ENCODE measurements at regions not wholly inside any gene's neighbourhood (a gene's known extent, or its start where the extent isn't known, plus 50 kb on each side); places are given as distances from the start of the nearest gene placed in this dataset.
"Not testable (repeated sequence)": the region's sequence is repeated elsewhere in the genome, so short reads cannot be mapped to it uniquely, and the experiment has no call there.

GRCh38 chr2:111669928-111670695 lies 213.9 kb downstream of the ANAPC1 start:
- H3K9me3 ChIP-seq (ENCODE audit: control insufficient read depth, insufficient read depth, low read length), result no peaks in the 10 kb centered on the region; the same call in 1 of the 2 replicates
- POLR2A ChIA-PET, result no interaction called here
- no peak overlapping the region for H3K4me3 ChIP-seq (ENCODE audit: low read depth, low read length)
- no peak overlapping the region for H3K27ac ChIP-seq (ENCODE audit: low read depth, low read length)
- no peak for DNase-seq (ENCODE audit: low read depth, low spot score)
- peak; percentile 34 for TF ChIP-seq CTCF (IDR thresholded peaks at IDR 0.05; ENCODE audit: low read depth, low read length)
- H3K27me3 ChIP-seq (ENCODE audit: control insufficient read depth, insufficient read depth, low read length), result no peaks in the 10 kb centered on the region
- CTCF ChIA-PET, result interaction anchor here (0.9 to 1.0 kb wide), 2 partner anchors 9 to 31 kb away, joined by 3 to 4 read pairs; no protein-coding TSS in a partner anchor

GRCh38 chr2:111670776-111671175 lies 213.2 kb downstream of the ANAPC1 start:
- ChIA-PET CTCF (interaction anchor here (0.5 to 0.9 kb wide), 2 partner anchors 8 to 186 kb away, joined by 3 to 10 read pairs; no protein-coding TSS in a partner anchor), POLR2A (no interaction called here)
- no peak for DNase-seq (ENCODE audit: low read depth, low spot score)
- no peak overlapping the region for H3K4me3 ChIP-seq (ENCODE audit: low read depth, low read length)
- no peaks in the 10 kb centered on the region for H3K27me3 ChIP-seq (ENCODE audit: control insufficient read depth, insufficient read depth, low read length)
- no peak overlapping the region for H3K27ac ChIP-seq (ENCODE audit: low read depth, low read length)
- no peak for TF ChIP-seq CTCF (IDR thresholded peaks at IDR 0.05; ENCODE audit: low read depth, low read length)
- H3K9me3 ChIP-seq (ENCODE audit: control insufficient read depth, insufficient read depth, low read length), result no peaks in the 10 kb centered on the region; the same call in 1 of the 2 replicates

- CTCF ChIA-PET, result interaction anchor here (0.5 kb wide), 1 partner anchor 187 kb away, joined by 10 read pairs; no protein-coding TSS in a partner anchor
- H3K27me3 ChIP-seq (ENCODE audit: control insufficient read depth, insufficient read depth, low read length), result no peaks in the 10 kb centered on the region
- no peaks in the 10 kb centered on the region; the same call in 1 of the 2 replicates for H3K9me3 ChIP-seq (ENCODE audit: control insufficient read depth, insufficient read depth, low read length)
- H3K4me3 ChIP-seq (ENCODE audit: low read depth, low read length), result no peak overlapping the region
- no peak for DNase-seq (ENCODE audit: low read depth, low spot score)
- no peak for TF ChIP-seq CTCF (IDR thresholded peaks at IDR 0.05; ENCODE audit: low read depth, low read length)
- no peak overlapping the region for H3K27ac ChIP-seq (ENCODE audit: low read depth, low read length)
- POLR2A ChIA-PET, result no interaction called here
Measured at GRCh38 chr2:111671426-111672150, 212.4 kb downstream of the ANAPC1 start.

GRCh38 chr2:111672641-111673040 lies 211.4 kb downstream of the ANAPC1 start:
- H3K9me3 ChIP-seq (ENCODE audit: control insufficient read depth, insufficient read depth, low read length); H3K27ac ChIP-seq (ENCODE audit: low read depth, low read length); CTCF ChIA-PET; H3K4me3 ChIP-seq (ENCODE audit: low read depth, low read length); POLR2A ChIA-PET; H3K27me3 ChIP-seq (ENCODE audit: control insufficient read depth, insufficient read depth, low read length); DNase-seq (ENCODE audit: low read depth, low spot score): not testable (repeated sequence)

- Histone ChIP-seq H3K9me3 (ENCODE audit: control insufficient read depth, insufficient read depth, low read length) (no peaks in the 10 kb centered on the region; the same call in 1 of the 2 replicates), H3K27ac (ENCODE audit: low read depth, low read length) (no peak overlapping the region), H3K4me3 (ENCODE audit: low read depth, low read length) (no peak overlapping the region), H3K27me3 (ENCODE audit: control insufficient read depth, insufficient read depth, low read length) (no peaks in the 10 kb centered on the region)
- no peak for DNase-seq (ENCODE audit: low read depth, low spot score)
- POLR2A ChIA-PET, result no interaction called here
- no peak for TF ChIP-seq CTCF (IDR thresholded peaks at IDR 0.05; ENCODE audit: low read depth, low read length)
- CTCF ChIA-PET, result no interaction called here
Measured at GRCh38 chr2:111673526-111673925, 210.5 kb downstream of the ANAPC1 start.
